ENCODE measurements at regions not wholly inside any gene's neighbourhood (a gene's known extent, or its start where the extent isn't known, plus 50 kb on each side); places are given as distances from the start of the nearest gene placed in this dataset.
"Not testable (repeated sequence)": the region's sequence is repeated elsewhere in the genome, so short reads cannot be mapped to it uniquely, and the experiment has no call there.

DNA sequence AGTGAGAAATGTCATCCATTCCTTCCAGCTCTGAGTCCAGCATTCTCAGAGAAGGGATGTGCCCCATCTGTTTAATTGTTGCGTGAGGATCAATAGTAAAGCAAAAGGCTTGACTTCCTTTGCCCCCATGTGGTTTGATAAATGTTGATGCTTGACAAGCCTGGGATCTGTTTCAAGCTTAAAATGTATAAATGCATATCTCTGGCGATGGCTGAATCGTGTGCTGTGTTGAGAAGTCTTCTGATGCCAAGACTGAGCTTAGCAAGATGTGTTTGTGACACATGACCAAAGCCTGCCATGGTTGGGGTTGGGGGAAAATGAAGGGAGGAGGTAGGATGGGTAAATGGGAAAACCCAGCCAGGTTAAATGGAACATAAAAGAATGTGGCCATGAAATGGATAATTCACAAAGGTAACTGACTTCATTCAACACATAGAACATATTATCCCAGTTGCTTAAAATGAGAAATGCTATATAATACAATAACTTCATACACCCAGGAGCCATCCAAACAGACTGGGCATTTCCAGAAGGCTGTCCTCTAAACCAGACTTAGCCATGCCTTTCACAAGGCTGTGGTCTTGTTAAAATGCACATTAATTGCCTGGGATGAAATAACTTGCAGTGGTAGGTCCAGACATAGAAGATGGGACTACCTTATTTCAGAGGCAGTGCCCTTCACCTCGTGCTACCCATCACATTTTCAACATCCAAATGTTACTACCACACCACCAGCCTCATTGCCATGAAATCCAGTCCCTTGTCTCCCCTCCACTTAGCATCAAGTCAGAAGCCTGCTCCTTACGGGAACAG lies 147.3 kb upstream of the PDE1C start:
- Mint-ChIP-seq H3K27me3 (ENCODE audit: low read depth) (peaks cover 2% of the 10 kb centered on the region), H3K4me3 (no peak overlapping the region), H3K36me3 (ENCODE audit: low read depth) (no peaks in the 10 kb centered on the region), H3K27ac (no peak overlapping the region), H3K9me3 (ENCODE audit: insufficient read depth) (no peaks in the 10 kb centered on the region), H3K4me1 (ENCODE audit: low read depth) (no peaks in the 10 kb centered on the region)
- no peak for DNase-seq
- ChIA-PET POLR2A (no interaction called here), CTCF (no interaction called here)
- no peak for ATAC-seq

DNA sequence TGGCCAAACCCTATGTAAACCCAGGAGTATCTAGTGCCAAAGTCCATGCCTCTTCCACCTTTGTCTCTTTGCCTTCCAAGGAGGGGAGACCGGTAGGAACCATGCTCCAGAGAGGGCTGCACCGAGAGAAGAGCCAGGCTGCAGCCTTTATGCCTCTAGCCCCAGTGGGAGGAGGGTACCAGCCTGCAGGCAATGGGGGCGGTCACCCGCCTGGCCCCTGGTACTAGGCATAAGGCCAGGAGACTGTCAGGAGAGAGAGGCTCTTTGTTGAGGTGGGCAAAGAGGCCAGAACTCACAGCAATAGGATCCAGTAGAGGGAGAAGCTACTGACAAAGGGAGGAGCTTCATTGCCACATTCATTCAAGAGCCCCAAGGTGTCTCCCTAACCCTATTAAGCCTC lies 146.6 kb upstream of the PDE1C start:
- no peak overlapping the region for H3K27ac Mint-ChIP-seq
- no peaks in the 10 kb centered on the region for H3K9me3 Mint-ChIP-seq (ENCODE audit: insufficient read depth)
- ATAC-seq (no peak), DNase-seq (no peak)
- peaks cover 2% of the 10 kb centered on the region for H3K27me3 Mint-ChIP-seq (ENCODE audit: low read depth)
- CTCF ChIA-PET = no interaction called here
- no peaks in the 10 kb centered on the region for H3K4me1 Mint-ChIP-seq (ENCODE audit: low read depth)
- H3K4me3 Mint-ChIP-seq = no peak overlapping the region
- POLR2A ChIA-PET = no interaction called here
- no peaks in the 10 kb centered on the region for H3K36me3 Mint-ChIP-seq (ENCODE audit: low read depth)

- Mint-ChIP-seq H3K4me3 (no peak overlapping the region), H3K9me3 (ENCODE audit: insufficient read depth) (no peaks in the 10 kb centered on the region), H3K4me1 (ENCODE audit: low read depth) (no peaks in the 10 kb centered on the region), H3K36me3 (ENCODE audit: low read depth) (no peaks in the 10 kb centered on the region), H3K27ac (no peak overlapping the region), H3K27me3 (ENCODE audit: low read depth) (peaks cover under 1% of the 10 kb centered on the region)
- POLR2A ChIA-PET = no interaction called here
- ATAC-seq = no peak
- CTCF ChIA-PET = no interaction called here
- no peak for DNase-seq
These were observed 145.5 kb upstream of the PDE1C start for GRCh38 chr7:32215697-32216096.

GRCh38 chr7:32214913-32215312 lies 144.7 kb upstream of the PDE1C start:
- POLR2A ChIA-PET = no interaction called here
- Mint-ChIP-seq H3K36me3 (ENCODE audit: low read depth) (no peaks in the 10 kb centered on the region), H3K9me3 (ENCODE audit: insufficient read depth) (no peaks in the 10 kb centered on the region), H3K4me3 (no peak overlapping the region), H3K27ac (no peak overlapping the region), H3K27me3 (ENCODE audit: low read depth) (no peaks in the 10 kb centered on the region), H3K4me1 (ENCODE audit: low read depth) (no peaks in the 10 kb centered on the region)
- no peak for DNase-seq
- no peak for ATAC-seq
- CTCF ChIA-PET = no interaction called here

DNA sequence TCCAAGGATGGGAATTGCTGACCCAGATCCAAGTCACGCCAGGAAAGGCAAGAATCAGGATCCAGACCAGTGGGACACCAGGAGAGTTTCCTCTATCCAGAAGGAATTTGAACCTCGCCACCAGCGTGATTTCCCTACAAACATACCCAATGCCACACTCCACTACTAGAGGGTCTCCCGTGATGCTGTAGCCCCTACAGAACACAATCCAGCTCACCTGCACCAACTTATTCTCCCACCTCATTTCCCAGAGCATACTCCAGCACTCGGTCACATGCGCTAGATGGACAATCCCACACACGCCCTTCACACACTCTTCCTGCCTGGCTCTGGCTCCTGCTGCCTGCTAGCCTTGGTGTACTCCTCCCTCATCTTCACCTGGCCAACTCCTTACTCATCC lies 142.1 kb upstream of the PDE1C start:
- DNase-seq = no peak
- no peaks in the 10 kb centered on the region for H3K9me3 Mint-ChIP-seq (ENCODE audit: insufficient read depth)
- H3K36me3 Mint-ChIP-seq (ENCODE audit: low read depth) = no peaks in the 10 kb centered on the region
- ChIA-PET POLR2A (no interaction called here), CTCF (interaction anchor here (0.8 to 3.5 kb wide), 3 partner anchors 9 to 268 kb away, joined by 3 to 31 read pairs (median 12); no protein-coding TSS in a partner anchor)
- H3K27me3 Mint-ChIP-seq (ENCODE audit: low read depth) = no peaks in the 10 kb centered on the region
- H3K4me3 Mint-ChIP-seq = no peak overlapping the region
- no peak for ATAC-seq
- H3K4me1 Mint-ChIP-seq (ENCODE audit: low read depth) = no peaks in the 10 kb centered on the region
- no peak overlapping the region for H3K27ac Mint-ChIP-seq

- Mint-ChIP-seq H3K4me3 (no peak overlapping the region), H3K27ac (no peak overlapping the region), H3K9me3 (ENCODE audit: insufficient read depth) (no peaks in the 10 kb centered on the region), H3K36me3 (ENCODE audit: low read depth) (no peaks in the 10 kb centered on the region), H3K4me1 (ENCODE audit: low read depth) (no peaks in the 10 kb centered on the region), H3K27me3 (ENCODE audit: low read depth) (no peaks in the 10 kb centered on the region)
- POLR2A ChIA-PET = no interaction called here
- DNase-seq (no peak), ATAC-seq (no peak)
- CTCF ChIA-PET = interaction anchor here (1.4 kb wide), 1 partner anchor 272 kb away, joined by 3 read pairs; no protein-coding TSS in a partner anchor
These were observed 136.8 kb upstream of the PDE1C start for GRCh38 chr7:32206987-32207386.

DNA sequence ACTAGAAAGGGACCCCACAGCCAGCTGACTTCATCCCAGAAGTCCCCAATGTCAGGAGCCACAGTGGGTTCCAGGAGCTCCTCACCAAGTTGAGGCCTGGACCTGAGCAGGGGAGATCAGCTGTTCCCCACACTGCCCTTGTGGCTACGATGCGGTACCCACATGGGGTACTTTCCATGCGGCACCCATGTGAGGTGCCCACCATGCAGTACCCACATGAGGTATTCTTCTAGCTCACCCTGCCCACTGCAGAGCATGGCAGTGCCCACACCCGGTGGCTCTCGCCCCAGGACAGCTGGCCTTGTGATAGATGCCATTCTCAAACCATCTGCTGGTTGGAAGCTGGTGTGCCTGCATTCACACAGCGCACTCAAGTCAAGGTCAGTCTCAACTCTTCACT lies 136.3 kb upstream of the PDE1C start:
- DNase-seq = no peak
- H3K36me3 Mint-ChIP-seq (ENCODE audit: low read depth) = no peaks in the 10 kb centered on the region
- ChIA-PET CTCF (no interaction called here), POLR2A (no interaction called here)
- no peak overlapping the region for H3K4me3 Mint-ChIP-seq
- H3K9me3 Mint-ChIP-seq (ENCODE audit: insufficient read depth) = no peaks in the 10 kb centered on the region
- no peak for ATAC-seq
- H3K4me1 Mint-ChIP-seq (ENCODE audit: low read depth) = no peaks in the 10 kb centered on the region
- no peaks in the 10 kb centered on the region for H3K27me3 Mint-ChIP-seq (ENCODE audit: low read depth)
- no peak overlapping the region for H3K27ac Mint-ChIP-seq

GRCh38 chr7:32205298-32205824 lies 135.2 kb upstream of the PDE1C start:
- H3K9me3 Mint-ChIP-seq (ENCODE audit: insufficient read depth); POLR2A ChIA-PET; H3K4me3 Mint-ChIP-seq; H3K27ac Mint-ChIP-seq; DNase-seq; ATAC-seq; H3K4me1 Mint-ChIP-seq (ENCODE audit: low read depth); H3K27me3 Mint-ChIP-seq (ENCODE audit: low read depth); CTCF ChIA-PET; H3K36me3 Mint-ChIP-seq (ENCODE audit: low read depth): not testable (repeated sequence)

- Mint-ChIP-seq H3K36me3 (ENCODE audit: low read depth) (no peaks in the 10 kb centered on the region), H3K27ac (no peak overlapping the region), H3K4me1 (ENCODE audit: low read depth) (no peaks in the 10 kb centered on the region), H3K4me3 (no peak overlapping the region), H3K9me3 (ENCODE audit: insufficient read depth) (no peaks in the 10 kb centered on the region), H3K27me3 (ENCODE audit: low read depth) (no peaks in the 10 kb centered on the region)
- DNase-seq (no peak), ATAC-seq (no peak)
- ChIA-PET POLR2A (no interaction called here), CTCF (no interaction called here)
These were observed 134.3 kb upstream of the PDE1C start for GRCh38 chr7:32204361-32205018.

GRCh38 chr7:32200646-32201045 lies 130.4 kb upstream of the PDE1C start:
- POLR2A ChIA-PET = no interaction called here
- H3K27me3 Mint-ChIP-seq (ENCODE audit: low read depth) = no peaks in the 10 kb centered on the region
- no peaks in the 10 kb centered on the region for H3K36me3 Mint-ChIP-seq (ENCODE audit: low read depth)
- ATAC-seq (no peak), DNase-seq (no peak)
- H3K4me3 Mint-ChIP-seq = no peak overlapping the region
- CTCF ChIA-PET = no interaction called here
- no peaks in the 10 kb centered on the region for H3K4me1 Mint-ChIP-seq (ENCODE audit: low read depth)
- H3K9me3 Mint-ChIP-seq (ENCODE audit: insufficient read depth) = no peaks in the 10 kb centered on the region
- no peak overlapping the region for H3K27ac Mint-ChIP-seq

DNA sequence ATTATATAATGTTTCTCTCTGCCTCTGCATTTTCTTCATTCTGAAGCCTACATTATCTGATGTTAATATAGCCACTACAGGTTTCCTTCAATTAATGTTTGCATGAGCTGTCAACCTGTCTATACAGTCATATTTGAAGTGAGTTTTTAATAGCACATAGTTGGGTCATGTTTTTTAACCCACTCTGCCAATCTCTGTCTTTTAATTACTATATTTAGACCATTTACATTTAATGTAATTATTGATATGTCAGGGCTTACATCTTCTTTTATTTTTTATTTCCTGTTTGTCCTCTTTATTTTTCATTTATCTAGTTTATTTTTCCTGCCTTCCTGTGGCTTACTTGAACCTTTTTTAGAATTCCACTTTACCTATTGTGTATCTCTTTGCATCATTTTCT lies 124.3 kb upstream of the PDE1C start:
- Mint-ChIP-seq H3K36me3 (ENCODE audit: low read depth) (no peaks in the 10 kb centered on the region), H3K9me3 (ENCODE audit: insufficient read depth) (peaks cover 9% of the 10 kb centered on the region), H3K27ac (no peak overlapping the region), H3K4me1 (ENCODE audit: low read depth) (no peaks in the 10 kb centered on the region), H3K27me3 (ENCODE audit: low read depth) (no peaks in the 10 kb centered on the region), H3K4me3 (no peak overlapping the region)
- DNase-seq (no peak), ATAC-seq (no peak)
- POLR2A ChIA-PET = no interaction called here
- CTCF ChIA-PET = no interaction called here

GRCh38 chr7:32191305-32191704 lies 121.1 kb upstream of the PDE1C start:
- no peak for DNase-seq
- Mint-ChIP-seq H3K27ac (no peak overlapping the region), H3K4me3 (no peak overlapping the region), H3K27me3 (ENCODE audit: low read depth) (no peaks in the 10 kb centered on the region), H3K4me1 (ENCODE audit: low read depth) (no peaks in the 10 kb centered on the region), H3K36me3 (ENCODE audit: low read depth) (no peaks in the 10 kb centered on the region), H3K9me3 (ENCODE audit: insufficient read depth) (peaks cover 9% of the 10 kb centered on the region)
- ATAC-seq = no peak
- POLR2A ChIA-PET = no interaction called here
- CTCF ChIA-PET = no interaction called here
